ENCODE measurements at regions not wholly inside any gene's neighbourhood (a gene's known extent, or its start where the extent isn't known, plus 50 kb on each side); places are given as distances from the start of the nearest gene placed in this dataset.

DNA sequence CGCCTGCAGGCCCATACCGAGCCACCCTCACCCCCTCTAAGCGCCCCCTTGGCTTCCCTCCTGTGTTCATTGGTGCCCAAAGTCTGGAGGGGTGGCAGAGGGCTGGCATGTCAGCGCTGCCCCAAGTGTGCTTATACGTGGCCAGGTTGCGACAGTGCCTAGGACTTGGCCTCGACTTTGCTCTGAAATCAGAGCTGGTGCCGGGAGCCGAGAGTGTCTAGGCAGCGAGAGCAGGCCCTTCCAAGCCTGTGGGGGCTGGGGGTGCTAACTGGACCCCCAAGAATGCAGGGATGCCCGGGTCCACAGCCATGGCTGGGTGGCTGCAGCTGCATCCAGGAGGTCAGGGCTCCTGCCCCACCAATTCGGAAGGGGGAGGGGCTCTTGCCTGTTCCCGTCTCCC, 95.6 kb upstream of the MGAT5 start:
- H3K79me2 ChIP-seq (ENCODE audit: control insufficient read depth, insufficient read depth, low read length), result 0 out of 3 replicates have a peak, but pooled peaks cover 7% of the 10 kb centered on the region
- no peak for ATAC-seq

More for the DNA sequence above, 95.6 kb upstream of the MGAT5 start:
- Histone ChIP-seq H3K27me3 (ENCODE audit: control insufficient read depth in 2 of 2, insufficient read depth in 2 of 2, low read length in 2 of 2) (no peaks in the 10 kb centered on the region), H2AFZ (ENCODE audit: low read depth, low read length) (no peak overlapping the region), H3K4me2 (ENCODE audit: insufficient read depth, low read length) (no peak overlapping the region), H3K9me3 (replicated peaks; ENCODE audit: control insufficient read depth, insufficient read depth, low read depth, low read length) (no peaks in the 10 kb centered on the region), H3K27ac (ENCODE audit: extremely low read depth, low read depth, low read length) (no peak overlapping the region), H3K9me1 (ENCODE audit: control insufficient read depth, insufficient read depth, low read length) (no peaks in the 10 kb centered on the region), H3K4me3 (no peak overlapping the region), H4K20me1 (replicated peaks; ENCODE audit: control insufficient read depth, insufficient read depth, low read length) (no peaks in the 10 kb centered on the region), H3K36me3 (ENCODE audit: control insufficient read depth, insufficient read depth, low read length) (no peaks in the 10 kb centered on the region), H3K9ac (ENCODE audit: insufficient read depth in 1 of 2, low read depth in 2 of 2, low read length in 2 of 2) (no peak overlapping the region), H3K4me1 (replicated peaks in 1 of 2; ENCODE audit: control insufficient read depth in 2 of 2, insufficient read depth in 2 of 2, low read length in 2 of 2) (peaks cover 28 to 29% of the 10 kb centered on the region in 2 experiments)
- TF ChIP-seq MTF1 (CRISPR knock-in tag; IDR thresholded peaks at IDR 0.05; ENCODE audit: borderline replicate concordance) (no peak), ZBED1 (IDR thresholded peaks at IDR 0.05) (no peak), JUND (IDR thresholded peaks at IDR 0.05; ENCODE audit: borderline replicate concordance, low read depth, low read length) (no peak), JUND (tag; IDR thresholded peaks at IDR 0.05; ENCODE audit: borderline replicate concordance, low read depth, low read length) (no peak), COPS2 (conservative IDR thresholded peaks at IDR 0.05) (no peak), ZBTB1 (CRISPR knock-in tag; IDR thresholded peaks at IDR 0.05; ENCODE audit: borderline replicate concordance, low read depth) (no peak), KDM1A (IDR thresholded peaks at IDR 0.05) (no peak), RB1 (IDR thresholded peaks at IDR 0.05; ENCODE audit: low read depth) (no peak), XRCC4 (IDR thresholded peaks at IDR 0.05; ENCODE audit: extremely low read depth, insufficient read depth, insufficient read length) (no peak)
- TF ChIP-seq, protein P1, sequence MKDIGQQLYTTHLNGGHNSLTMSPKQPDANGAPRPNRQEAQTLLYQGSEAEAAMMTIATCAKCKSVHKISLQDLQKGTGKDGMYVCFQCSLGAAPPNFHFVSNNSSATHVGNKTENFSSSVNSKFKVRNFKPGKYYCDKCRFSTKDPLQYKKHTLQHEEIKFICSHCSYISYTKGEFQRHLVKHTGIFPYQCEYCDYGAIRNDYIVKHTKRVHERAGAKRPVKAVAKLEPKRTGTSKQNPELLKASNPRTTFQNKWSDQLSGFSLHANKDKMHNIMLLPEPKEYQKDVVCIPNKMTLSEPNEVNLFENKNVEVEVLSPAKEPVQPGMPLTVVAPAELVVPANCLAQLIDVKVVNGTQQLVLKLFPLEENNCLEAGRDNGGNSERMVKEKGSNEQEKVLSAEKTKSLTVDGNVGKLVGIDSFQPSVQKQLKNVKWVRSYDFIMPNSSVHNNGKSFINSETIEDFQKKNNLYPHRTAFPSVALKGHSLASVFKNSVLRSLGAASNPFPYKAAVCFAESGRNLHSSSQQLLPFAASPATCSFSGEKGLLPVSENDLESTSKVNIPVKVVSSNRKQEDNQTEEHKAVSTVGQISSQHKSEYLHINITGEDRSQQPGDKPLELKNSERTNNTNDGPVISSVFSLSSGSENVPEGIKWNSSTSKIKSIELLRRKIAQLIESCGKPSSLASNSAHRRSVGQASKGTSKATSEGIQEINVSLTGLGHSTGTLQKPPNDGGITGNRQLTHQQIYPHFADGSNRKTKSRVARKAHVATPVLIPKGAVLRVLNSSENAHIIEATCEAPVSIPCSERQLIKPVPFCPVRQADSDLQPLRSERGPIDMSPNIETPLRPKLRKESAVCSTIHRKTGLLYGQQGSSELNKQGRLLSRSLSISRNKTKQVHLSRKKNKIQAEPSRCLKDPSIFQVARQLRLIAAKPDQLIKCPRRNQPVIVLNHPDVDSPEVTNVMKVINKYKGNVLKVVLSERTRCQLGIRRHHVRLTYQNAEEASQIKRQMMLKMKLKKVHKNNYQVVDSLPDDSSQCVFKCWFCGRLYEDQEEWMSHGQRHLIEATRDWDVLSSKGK (CRISPR knock-in tag; IDR thresholded peaks at IDR 0.05), result no peak
- TF ChIP-seq, protein P2, sequence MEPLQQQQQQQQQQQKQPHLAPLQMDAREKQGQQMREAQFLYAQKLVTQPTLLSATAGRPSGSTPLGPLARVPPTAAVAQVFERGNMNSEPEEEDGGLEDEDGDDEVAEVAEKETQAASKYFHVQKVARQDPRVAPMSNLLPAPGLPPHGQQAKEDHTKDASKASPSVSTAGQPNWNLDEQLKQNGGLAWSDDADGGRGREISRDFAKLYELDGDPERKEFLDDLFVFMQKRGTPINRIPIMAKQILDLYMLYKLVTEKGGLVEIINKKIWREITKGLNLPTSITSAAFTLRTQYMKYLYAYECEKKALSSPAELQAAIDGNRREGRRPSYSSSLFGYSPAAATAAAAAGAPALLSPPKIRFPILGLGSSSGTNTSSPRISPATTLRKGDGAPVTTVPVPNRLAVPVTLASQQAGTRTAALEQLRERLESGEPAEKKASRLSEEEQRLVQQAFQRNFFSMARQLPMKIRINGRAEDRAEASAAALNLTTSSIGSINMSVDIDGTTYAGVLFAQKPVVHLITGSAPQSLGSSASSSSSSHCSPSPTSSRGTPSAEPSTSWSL (CRISPR knock-in tag; IDR thresholded peaks at IDR 0.05; ENCODE audit: borderline replicate concordance), result no peak
- TF ChIP-seq, protein P3, sequence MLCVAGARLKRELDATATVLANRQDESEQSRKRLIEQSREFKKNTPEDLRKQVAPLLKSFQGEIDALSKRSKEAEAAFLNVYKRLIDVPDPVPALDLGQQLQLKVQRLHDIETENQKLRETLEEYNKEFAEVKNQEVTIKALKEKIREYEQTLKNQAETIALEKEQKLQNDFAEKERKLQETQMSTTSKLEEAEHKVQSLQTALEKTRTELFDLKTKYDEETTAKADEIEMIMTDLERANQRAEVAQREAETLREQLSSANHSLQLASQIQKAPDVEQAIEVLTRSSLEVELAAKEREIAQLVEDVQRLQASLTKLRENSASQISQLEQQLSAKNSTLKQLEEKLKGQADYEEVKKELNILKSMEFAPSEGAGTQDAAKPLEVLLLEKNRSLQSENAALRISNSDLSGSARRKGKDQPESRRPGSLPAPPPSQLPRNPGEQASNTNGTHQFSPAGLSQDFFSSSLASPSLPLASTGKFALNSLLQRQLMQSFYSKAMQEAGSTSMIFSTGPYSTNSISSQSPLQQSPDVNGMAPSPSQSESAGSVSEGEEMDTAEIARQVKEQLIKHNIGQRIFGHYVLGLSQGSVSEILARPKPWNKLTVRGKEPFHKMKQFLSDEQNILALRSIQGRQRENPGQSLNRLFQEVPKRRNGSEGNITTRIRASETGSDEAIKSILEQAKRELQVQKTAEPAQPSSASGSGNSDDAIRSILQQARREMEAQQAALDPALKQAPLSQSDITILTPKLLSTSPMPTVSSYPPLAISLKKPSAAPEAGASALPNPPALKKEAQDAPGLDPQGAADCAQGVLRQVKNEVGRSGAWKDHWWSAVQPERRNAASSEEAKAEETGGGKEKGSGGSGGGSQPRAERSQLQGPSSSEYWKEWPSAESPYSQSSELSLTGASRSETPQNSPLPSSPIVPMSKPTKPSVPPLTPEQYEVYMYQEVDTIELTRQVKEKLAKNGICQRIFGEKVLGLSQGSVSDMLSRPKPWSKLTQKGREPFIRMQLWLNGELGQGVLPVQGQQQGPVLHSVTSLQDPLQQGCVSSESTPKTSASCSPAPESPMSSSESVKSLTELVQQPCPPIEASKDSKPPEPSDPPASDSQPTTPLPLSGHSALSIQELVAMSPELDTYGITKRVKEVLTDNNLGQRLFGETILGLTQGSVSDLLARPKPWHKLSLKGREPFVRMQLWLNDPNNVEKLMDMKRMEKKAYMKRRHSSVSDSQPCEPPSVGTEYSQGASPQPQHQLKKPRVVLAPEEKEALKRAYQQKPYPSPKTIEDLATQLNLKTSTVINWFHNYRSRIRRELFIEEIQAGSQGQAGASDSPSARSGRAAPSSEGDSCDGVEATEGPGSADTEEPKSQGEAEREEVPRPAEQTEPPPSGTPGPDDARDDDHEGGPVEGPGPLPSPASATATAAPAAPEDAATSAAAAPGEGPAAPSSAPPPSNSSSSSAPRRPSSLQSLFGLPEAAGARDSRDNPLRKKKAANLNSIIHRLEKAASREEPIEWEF (CRISPR knock-in tag; IDR thresholded peaks at IDR 0.05), result no peak
- intact Hi-C loops (cut with micrococcal nuclease) (no loop called here), in situ Hi-C loops (cut with MboI) (no loop called here)
- DNase-seq (ENCODE audit: extremely low read depth in 1 of 4, low spot score in 3 of 4) (no peak), FAIRE-seq (no peak)
- ChIA-PET CTCF (ENCODE audit: low intra/inter-chr PET ratio) (no interaction called here), POLR2A (interaction anchor here (0.6 to 1.0 kb wide), 2 partner anchors 9 to 12 kb away, joined by 3 to 7 read pairs; no protein-coding TSS in a partner anchor)
- 82% methylated on average over 5 of the region's 13 CpGs for WGBS (ENCODE audit: insufficient coverage, low coverage, missing lambda C conversion rate)
- no TSS peak for BruUV-seq (replicated peaks)
